Body of pancreas (tissue), 4 donors: ENCODE measurements at regions not wholly inside any gene's neighbourhood (a gene's known extent, or its start where the extent isn't known, plus 50 kb on each side); places are given as distances from the start of the nearest gene placed in this dataset.
"Not testable (repeated sequence)": the region's sequence is repeated elsewhere in the genome, so short reads cannot be mapped to it uniquely, and the experiment has no call there.

Source experiments
- ATAC-seq: fragments of 150-250 bp; one replicate; pipeline ENCODE4 v1.9.1; 2016
- DNase-seq, 4 donors: peaks; one replicate each; pipeline ENCODE4 v3.0.0-alpha.2; 2019
- H3K27ac ChIP-seq, 4 donors: fragments of 200-600 bp; sonication (generic); 1 replicate in 3 of 4; 2 replicates in 1 of 4; pipeline versions ENCODE4 v1.5.1 to v1.6.1; 2016 to 2019; ENCODE audit warnings: mild to moderate bottlenecking in 1 of 4, mixed read lengths in 1 of 4, moderate library complexity in 1 of 4
- H3K27me3 ChIP-seq, 2 donors: fragments of 200-600 bp; sonication (generic); one replicate each; pipeline ENCODE4 v1.6.0; 2016; ENCODE audit warnings: mild to moderate bottlenecking in 1 of 2
- H3K36me3 ChIP-seq, 2 donors: fragments of 200-600 bp; sonication (generic); replicated peaks in 1 of 2; 2 replicates each; pipeline ENCODE4 v1.5.1; 2016; ENCODE audit warnings: low read depth in 2 of 2; ENCODE audit not compliant: insufficient read depth in 1 of 2
- H3K4me1 ChIP-seq: fragments of 200-600 bp; sonication (generic); one replicate; pipeline ENCODE4 v1.6.0; 2016
- H3K4me3 ChIP-seq, 2 donors: fragments of 200-600 bp; sonication (generic); 1 replicate in 1 of 2; 2 replicates in 1 of 2; pipeline ENCODE4 v1.5.1; 2016 to 2019
- H3K9me3 ChIP-seq, 3 donors: fragments of 200-600 bp; sonication (generic); 1 replicate in 2 of 3; 2 replicates in 1 of 3; pipeline ENCODE4 v1.5.1; 2016
- POLR2A ChIP-seq, 3 donors: fragments of 450-650 bp; IDR thresholded peaks; one replicate each; pipeline ENCODE4 v1.6.1; 2016; ENCODE audit warnings: antibody characterized with exemption in 3 of 3, mild to moderate bottlenecking in 2 of 3
- WGBS, 2 donors: methylation state at CpG; one replicate each; pipeline ENCODE4 v1.1.5; 2017; 5-methylcytosine and 5-hydroxymethylcytosine counted together
- intact Hi-C: fragments of 100-400 bp; cut with DNase I; formaldehyde crosslinking; loops from one replicate; pipeline ENCODE4 v1.15.1; 2023
- TF ChIP-seq, protein P1 (sequence below), 7 experiments: fragments of 450-650 bp in 4 of 7; fragments of 200-600 bp in 3 of 7; sonication (generic) in 3 of 7; IDR thresholded peaks; one replicate each; pipeline ENCODE4 v1.5.1; 2016 to 2019; ENCODE audit warnings: antibody characterized with exemption in 7 of 7

DNA sequence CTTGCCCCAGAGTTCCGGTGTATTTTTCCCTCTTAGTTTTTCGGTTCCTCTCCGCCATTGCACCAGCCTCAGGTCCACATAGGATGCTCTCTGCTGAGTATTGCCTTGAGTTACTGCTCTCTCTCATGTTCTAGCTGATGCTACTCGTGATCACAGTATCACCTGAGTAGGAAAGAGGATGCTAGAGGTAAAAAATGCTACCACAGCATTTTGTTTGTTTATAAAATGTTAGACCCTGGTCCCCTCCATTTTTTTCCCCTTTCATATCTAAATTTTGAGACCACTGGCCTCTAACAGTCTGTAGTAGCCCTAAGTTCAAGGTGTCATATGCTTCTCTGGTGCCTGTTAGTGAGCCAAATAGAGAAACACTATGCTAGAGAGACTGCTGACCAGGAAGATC, 175.5 kb downstream of the OR2B2 start:
- no peaks in the 10 kb centered on the region for H3K9me3 ChIP-seq
- peaks cover 8% of the 10 kb centered on the region for H3K4me1 ChIP-seq
- no peaks in the 10 kb centered on the region for H3K36me3 ChIP-seq
- TF ChIP-seq, protein P1, sequence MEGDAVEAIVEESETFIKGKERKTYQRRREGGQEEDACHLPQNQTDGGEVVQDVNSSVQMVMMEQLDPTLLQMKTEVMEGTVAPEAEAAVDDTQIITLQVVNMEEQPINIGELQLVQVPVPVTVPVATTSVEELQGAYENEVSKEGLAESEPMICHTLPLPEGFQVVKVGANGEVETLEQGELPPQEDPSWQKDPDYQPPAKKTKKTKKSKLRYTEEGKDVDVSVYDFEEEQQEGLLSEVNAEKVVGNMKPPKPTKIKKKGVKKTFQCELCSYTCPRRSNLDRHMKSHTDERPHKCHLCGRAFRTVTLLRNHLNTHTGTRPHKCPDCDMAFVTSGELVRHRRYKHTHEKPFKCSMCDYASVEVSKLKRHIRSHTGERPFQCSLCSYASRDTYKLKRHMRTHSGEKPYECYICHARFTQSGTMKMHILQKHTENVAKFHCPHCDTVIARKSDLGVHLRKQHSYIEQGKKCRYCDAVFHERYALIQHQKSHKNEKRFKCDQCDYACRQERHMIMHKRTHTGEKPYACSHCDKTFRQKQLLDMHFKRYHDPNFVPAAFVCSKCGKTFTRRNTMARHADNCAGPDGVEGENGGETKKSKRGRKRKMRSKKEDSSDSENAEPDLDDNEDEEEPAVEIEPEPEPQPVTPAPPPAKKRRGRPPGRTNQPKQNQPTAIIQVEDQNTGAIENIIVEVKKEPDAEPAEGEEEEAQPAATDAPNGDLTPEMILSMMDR (IDR thresholded peaks at IDR 0.05) = no peak
- TF ChIP-seq POLR2A (IDR thresholded peaks at IDR 0.05) = no peak
- 72 to 84% methylated on average over 4 of the region's 4 CpGs for WGBS, 2 donors
- ATAC-seq (no peak), DNase-seq (no peak)
- intact Hi-C loops = no loop called here
- H3K27me3 ChIP-seq = peaks cover 0 to 4% of the 10 kb centered on the region in 2 donors
- H3K27ac ChIP-seq = no peak overlapping the region
- H3K4me3 ChIP-seq = no peak overlapping the region

DNA sequence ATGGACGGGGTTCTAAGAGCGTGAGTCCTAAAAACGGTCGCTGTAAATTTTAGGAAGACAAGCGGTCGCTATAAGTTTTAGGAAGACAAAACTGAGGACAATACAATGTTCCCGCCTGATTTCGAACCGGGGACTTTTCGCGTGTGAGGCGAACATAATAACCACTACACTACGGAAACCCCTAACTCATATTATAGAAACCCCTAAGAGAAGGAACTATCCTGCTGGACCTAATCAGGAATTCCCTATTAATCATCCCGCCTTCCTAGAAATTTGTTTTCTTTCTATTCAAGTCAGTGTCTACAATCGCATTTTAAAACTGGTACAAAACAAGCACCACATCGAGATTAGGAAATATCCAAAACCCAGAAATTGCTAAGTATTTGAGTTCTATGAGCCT, 183.8 kb downstream of the OR2B2 start:
- TF ChIP-seq POLR2A (IDR thresholded peaks at IDR 0.05) = no peak
- TF ChIP-seq, protein P1 (IDR thresholded peaks at IDR 0.05) = no peak
- Histone ChIP-seq H3K36me3 (no peaks in the 10 kb centered on the region), H3K9me3 (no peaks in the 10 kb centered on the region), H3K27ac (no peak overlapping the region), H3K4me3 (no peak overlapping the region), H3K4me1 (no peaks in the 10 kb centered on the region), H3K27me3 (no peaks in the 10 kb centered on the region)
- ATAC-seq = no peak
- DNase-seq = no peak
- WGBS, 2 donors = 73 to 74% methylated on average over 16 of the region's 16 CpGs
- intact Hi-C loops = no loop called here

DNA sequence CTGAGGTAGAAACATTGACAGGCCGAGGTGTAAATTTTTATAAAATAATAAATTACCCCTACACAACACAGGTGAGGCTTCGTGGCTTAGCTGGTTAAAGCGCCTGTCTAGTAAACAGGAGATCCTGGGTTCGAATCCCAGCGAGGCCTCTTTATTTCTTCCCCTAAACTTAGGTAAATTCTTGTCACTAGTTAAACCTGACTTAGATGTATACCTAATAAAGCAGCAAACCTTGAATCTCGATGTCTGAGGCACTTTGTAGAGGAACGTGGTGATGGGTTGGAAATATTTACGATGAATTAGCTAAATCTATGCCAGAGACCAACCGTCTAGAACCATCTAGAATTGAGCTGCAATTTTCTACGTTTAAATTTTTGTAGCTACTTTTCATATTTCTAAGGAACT, 185.6 kb downstream of the OR2B2 start:
- Histone ChIP-seq H3K36me3 (no peaks in the 10 kb centered on the region), H3K4me3 (no peak overlapping the region), H3K27ac (no peak overlapping the region), H3K27me3 (peaks cover 0 to 2% of the 10 kb centered on the region in 2 donors), H3K4me1 (no peaks in the 10 kb centered on the region), H3K9me3 (no peaks in the 10 kb centered on the region)
- TF ChIP-seq, protein P1 (IDR thresholded peaks at IDR 0.05) = no peak
- TF ChIP-seq POLR2A (IDR thresholded peaks at IDR 0.05) = no peak
- ATAC-seq (no peak), DNase-seq (no peak)
- 36 to 40% methylated on average over 10 of the region's 10 CpGs for WGBS, 2 donors
- intact Hi-C loops = no loop called here

DNA sequence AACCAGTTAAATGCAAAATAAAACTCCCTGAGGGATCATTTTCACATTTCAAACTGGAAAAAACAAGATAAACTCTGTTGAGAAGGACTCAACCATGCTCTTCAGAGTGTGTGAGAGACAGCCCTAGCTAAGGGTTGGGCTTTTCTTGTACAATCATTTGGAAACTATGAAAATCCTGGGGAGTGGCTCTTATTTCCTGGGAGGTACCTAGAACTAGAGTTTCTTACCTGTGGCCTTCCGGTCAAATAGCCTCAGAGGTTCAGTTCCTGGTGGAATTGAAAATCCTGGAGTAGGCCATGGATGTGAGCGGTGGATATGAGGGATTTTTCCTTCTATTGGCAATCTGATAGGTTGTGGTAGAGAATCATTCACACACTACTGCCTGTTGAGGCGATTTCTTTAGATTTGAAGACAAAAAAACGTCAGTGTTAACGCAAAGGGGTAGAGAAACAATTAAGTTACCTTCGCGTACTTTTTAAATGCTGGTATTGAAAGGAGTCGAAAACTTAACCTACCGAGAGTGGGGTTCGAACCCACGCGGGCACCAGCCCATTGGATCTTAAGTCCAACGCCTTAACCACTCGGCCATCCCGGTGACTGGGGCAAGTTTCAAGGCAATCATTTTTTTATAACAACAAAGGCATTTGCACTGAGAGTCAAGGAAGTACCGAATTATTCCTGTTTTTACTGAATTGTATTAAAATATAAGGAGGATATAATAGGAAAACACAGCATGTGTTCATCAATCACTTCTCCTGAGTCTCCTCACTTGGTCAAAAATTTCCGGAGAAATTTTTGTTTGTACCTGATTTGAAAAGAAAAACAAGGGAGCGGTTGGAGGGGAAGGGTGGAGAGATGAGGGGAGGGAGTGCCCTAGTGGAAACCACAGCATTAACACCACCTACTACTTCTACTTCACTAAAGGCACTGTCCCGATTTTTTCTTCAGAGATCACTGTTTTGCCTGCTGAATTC, 191.3 kb downstream of the OR2B2 start:
- intact Hi-C loops = no loop called here
- ATAC-seq (no peak), DNase-seq (no peak)
- TF ChIP-seq, protein P1 (IDR thresholded peaks at IDR 0.05) = no peak
- no peak for TF ChIP-seq POLR2A (IDR thresholded peaks at IDR 0.05)
- Histone ChIP-seq H3K27me3 (peaks cover 0 to 14% of the 10 kb centered on the region in 2 donors), H3K36me3 (no peaks in the 10 kb centered on the region), H3K4me1 (no peaks in the 10 kb centered on the region), H3K27ac (no peak overlapping the region), H3K4me3 (no peak overlapping the region), H3K9me3 (no peaks in the 10 kb centered on the region)
- 33 to 43% methylated on average over 19 of the region's 19 CpGs for WGBS, 2 donors

DNA sequence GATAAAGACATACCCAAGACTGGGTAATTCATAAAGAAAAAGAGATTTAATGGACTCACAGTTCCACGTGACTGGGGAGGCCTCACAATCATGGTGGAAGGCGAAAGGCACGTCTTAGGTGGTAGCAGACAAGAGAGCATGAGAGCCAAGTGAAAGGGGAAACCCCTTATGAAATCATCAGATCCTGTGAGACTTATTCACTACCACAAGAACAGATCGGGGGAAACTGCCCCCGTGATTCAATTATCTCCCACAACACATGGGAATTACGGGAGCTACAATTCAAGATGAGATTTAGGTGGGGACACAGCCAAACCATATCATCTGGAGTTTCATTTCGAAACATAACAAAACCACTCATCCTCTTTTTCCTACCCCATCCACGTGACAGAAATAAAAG, 193.2 kb downstream of the OR2B2 start:
- DNase-seq, H3K36me3 ChIP-seq, H3K4me3 ChIP-seq, H3K27ac ChIP-seq, H3K9me3 ChIP-seq, H3K4me1 ChIP-seq, ATAC-seq, intact Hi-C loops: not testable (repeated sequence)
- H3K27me3 ChIP-seq = peaks cover 0 to 14% of the 10 kb centered on the region in 2 donors
- WGBS, 2 donors = 55 to 71% methylated on average over 8 of the region's 8 CpGs
